ENCODE measurements at regions not wholly inside any gene's neighbourhood (a gene's known extent, or its start where the extent isn't known, plus 50 kb on each side); places are given as distances from the start of the nearest gene placed in this dataset.
"Not testable (repeated sequence)": the region's sequence is repeated elsewhere in the genome, so short reads cannot be mapped to it uniquely, and the experiment has no call there.

- in situ Hi-C loops (cut with HindIII; ENCODE audit: low sequenced_read_pairs) = no loop called here
- DNase-seq (ENCODE audit: low spot score) = no peak
Measured at GRCh38 chr2:57434972-57435371, 611.6 kb upstream of the VRK2 start.

DNA sequence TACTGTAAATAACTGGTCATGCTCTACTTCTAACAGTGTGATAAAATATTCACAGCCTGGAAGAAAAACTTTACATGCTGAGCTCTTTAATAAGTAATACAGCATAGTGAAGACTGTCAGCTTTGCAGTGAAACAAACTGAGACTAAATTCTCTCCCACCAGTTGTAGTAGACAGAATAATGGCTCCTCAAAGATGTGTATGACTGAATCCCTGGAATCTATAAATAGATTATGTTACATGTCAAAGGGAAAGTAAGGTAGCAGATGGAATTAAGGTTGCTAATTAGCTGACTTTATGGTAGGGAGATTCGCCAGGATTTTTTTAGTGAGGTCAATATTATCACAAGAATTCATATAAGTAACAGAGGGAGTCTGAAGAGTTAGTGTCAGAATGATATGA lies 609.5 kb upstream of the VRK2 start:
- in situ Hi-C loops (cut with HindIII; ENCODE audit: low sequenced_read_pairs) = no loop called here
- no peak for DNase-seq (ENCODE audit: low spot score)

DNA sequence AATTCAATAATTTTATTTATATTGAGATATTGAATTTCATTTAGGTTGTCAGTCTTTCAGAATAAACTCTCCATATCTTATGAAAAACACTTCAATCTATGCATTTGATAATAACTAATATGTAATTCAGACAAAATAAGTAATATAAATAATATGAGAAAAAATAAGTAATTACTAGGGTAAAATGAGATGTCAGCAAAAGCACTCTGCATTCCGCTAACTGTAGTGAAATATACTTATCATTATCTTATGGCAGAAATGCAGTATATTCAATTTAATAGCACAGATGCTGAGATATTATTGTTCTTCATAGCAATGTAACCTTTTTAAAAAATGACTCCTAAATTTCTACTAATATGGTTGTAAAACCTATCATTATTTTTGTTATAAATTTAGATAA lies 606.2 kb upstream of the VRK2 start:
- no peak for DNase-seq (ENCODE audit: low spot score)
- in situ Hi-C loops (cut with HindIII; ENCODE audit: low sequenced_read_pairs) = no loop called here

DNA sequence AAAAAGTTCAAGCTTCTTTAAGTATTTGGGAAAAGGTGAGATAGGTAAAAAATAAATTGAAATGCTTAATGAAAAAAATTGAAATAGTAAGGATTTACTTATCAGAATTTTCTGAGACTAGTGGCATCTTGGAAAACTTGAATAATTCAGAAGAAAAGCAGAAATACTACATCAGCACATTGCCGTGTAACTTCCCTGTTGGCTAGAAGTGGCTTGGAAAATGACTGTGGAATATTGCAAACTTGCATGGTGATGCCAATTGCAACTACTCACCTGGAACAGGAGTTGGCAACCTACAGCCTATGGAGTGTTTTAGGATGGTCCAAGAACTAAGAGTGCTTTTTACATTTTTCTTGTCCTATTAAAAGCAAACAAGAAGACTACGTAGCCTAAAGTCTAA lies 603.5 kb upstream of the VRK2 start:
- in situ Hi-C loops (cut with HindIII; ENCODE audit: low sequenced_read_pairs) = no loop called here
- no peak for DNase-seq (ENCODE audit: low spot score)

GRCh38 chr2:57443973-57444521 lies 602.6 kb upstream of the VRK2 start:
- DNase-seq (ENCODE audit: low spot score) = no peak

GRCh38 chr2:57444752-57445430 lies 601.7 kb upstream of the VRK2 start:
- DNase-seq (ENCODE audit: low spot score) = no peak
- in situ Hi-C loops (cut with HindIII; ENCODE audit: low sequenced_read_pairs) = no loop called here

More at GRCh38 chr2:57443973-57444521, 602.6 kb upstream of the VRK2 start:
- in situ Hi-C loops (cut with HindIII; ENCODE audit: low sequenced_read_pairs) = no loop called here

DNA sequence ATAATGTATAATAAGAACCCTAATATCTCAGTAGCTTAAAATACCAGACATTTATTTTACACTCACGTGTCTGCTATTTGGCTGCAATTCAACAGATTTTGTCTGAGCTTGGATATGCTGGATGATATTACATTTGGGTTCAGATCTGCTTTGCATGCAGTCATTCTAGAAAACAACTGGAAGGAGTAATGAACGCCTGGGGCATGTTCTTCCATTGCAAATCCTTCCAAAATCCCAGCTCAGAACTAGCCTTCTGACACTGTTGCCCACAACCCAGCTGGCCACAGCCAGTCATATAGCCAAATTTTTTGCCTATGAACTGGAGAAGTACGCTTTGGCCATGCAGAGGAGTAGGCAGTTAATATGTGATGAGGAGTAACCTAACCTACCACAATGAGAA lies 597.8 kb upstream of the VRK2 start:
- in situ Hi-C loops (cut with HindIII; ENCODE audit: low sequenced_read_pairs) = no loop called here
- DNase-seq (ENCODE audit: low spot score) = no peak

DNA sequence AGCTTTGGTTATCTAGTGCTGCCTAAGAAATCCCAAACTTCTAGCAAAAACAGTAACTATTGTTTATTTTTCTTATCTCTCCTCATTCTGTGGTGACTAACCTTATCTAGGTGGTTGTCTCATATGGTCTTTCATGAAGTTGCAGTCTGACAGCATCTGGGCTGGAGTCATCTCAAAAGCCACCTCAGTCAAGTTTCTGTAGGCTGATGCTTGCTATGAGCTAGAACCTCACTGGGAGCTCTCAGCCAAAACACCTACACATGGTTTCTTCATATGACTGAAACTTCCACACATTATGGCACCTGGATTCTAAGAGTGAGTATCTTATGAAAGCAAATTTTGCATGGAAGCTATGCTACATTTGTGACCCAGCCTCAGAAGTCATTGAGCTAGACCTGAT lies 596.4 kb upstream of the VRK2 start:
- DNase-seq (ENCODE audit: low spot score) = no peak
- in situ Hi-C loops (cut with HindIII; ENCODE audit: low sequenced_read_pairs) = no loop called here

DNA sequence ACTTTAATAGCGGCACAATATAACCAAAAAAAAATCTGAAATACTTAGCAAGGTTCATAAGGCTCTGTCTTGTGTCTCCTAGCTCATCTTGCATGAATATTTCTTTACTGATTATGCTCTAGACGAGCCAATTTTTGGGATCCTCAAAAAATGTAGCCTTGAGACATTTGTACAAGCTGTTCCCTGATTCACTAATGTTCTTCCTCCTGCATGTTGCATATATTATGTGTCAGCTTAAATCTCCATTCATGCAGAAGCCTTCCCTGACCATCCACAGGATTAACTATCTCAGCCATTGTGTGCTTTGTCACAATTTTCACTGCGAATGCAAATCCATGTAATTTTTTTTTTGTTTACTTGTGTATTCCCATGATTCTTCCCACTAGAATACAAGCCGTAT lies 594.0 kb upstream of the VRK2 start:
- in situ Hi-C loops (cut with HindIII; ENCODE audit: low sequenced_read_pairs) = no loop called here
- no peak for DNase-seq (ENCODE audit: low spot score)

- in situ Hi-C loops (cut with HindIII; ENCODE audit: low sequenced_read_pairs) = no loop called here
Measured at GRCh38 chr2:57453945-57454344, 592.7 kb upstream of the VRK2 start.

GRCh38 chr2:57460396-57461276 lies 586.0 kb upstream of the VRK2 start:
- no peak for DNase-seq (ENCODE audit: low spot score)
- in situ Hi-C loops (cut with HindIII; ENCODE audit: low sequenced_read_pairs) = no loop called here

More at GRCh38 chr2:57453945-57454344, 592.7 kb upstream of the VRK2 start:
- no peak for DNase-seq (ENCODE audit: low spot score)

DNA sequence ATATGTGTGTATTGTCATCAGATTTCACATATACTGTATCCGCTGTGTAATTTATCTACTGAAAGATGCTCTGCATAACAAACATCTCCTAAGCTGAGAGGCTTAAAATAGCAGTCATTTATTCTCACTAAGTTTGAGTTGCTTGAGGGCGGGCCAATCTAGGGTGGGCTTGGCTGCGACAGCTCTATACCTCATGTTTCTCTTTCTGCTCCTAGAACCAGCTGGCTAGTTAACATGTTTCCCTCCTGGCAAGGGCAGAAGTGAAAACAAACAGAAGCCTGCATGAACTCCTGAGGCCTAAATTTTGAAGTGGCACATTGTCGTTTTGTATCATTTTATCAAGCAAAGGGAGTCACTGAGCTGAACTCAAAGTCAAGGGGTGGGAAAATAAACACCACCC lies 585.0 kb upstream of the VRK2 start:
- no peak for DNase-seq (ENCODE audit: low spot score)
- in situ Hi-C loops (cut with HindIII; ENCODE audit: low sequenced_read_pairs) = no loop called here

GRCh38 chr2:57465067-57465466 lies 581.5 kb upstream of the VRK2 start:
- in situ Hi-C loops (cut with HindIII; ENCODE audit: low sequenced_read_pairs) = no loop called here
- no peak for DNase-seq (ENCODE audit: low spot score)

DNA sequence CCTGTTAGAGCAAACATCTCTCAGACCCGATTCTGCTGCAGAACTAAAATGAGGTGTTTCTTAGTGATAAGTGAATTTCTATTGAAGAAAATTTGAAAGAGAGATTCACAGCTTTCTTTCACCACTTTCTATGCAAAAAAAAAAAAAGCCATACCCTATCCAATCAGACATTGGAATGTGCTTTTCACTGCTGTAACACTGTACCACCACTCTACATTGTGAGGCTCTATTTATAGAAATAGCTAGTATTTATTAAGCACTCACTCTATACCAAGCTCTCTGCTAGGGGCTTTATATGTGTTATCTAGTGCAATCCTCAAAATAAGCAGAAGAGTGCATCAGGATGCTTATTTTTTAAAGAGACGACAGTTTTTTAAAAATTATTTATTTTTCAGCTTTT lies 580.6 kb upstream of the VRK2 start:
- DNase-seq (ENCODE audit: low spot score) = no peak
- in situ Hi-C loops (cut with HindIII; ENCODE audit: low sequenced_read_pairs) = no loop called here

DNA sequence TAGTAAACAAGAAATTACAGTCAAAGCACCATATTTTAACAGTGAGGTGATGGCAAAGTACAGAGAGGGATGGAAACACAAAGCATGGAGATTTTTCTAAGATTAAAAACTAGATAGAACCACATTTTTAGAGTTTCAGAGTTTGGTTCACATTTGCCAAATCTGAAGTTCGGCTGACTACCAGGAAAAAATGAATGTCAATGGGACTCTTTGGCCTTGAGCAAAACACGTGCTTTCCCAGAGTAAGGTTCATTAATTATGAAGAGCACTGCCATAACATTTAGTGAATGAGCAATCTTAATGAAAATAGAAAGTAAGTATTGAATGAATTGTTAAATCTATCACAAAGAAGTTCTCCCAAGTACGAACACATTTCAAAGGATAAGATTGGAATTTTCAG lies 571.2 kb upstream of the VRK2 start:
- DNase-seq (ENCODE audit: low spot score) = no peak
- in situ Hi-C loops (cut with HindIII; ENCODE audit: low sequenced_read_pairs) = no loop called here

DNA sequence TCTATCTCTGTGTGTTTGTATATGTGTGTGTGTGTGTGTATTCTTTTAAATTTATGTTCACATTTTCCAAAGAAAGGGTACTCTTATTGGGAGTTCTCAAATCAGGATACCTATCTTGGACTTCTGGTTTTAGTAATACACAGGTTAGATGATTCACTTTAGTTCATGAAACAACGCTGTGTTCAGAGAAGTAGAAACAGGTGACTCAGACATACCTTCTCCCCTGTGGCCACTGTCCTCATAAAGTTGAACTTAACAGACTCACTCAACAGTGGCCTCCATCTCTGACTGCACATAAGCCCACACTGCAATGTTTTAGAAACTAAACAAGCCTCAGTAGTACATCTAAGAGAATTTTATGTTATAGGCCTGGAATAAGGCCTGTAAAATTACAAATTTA lies 566.6 kb upstream of the VRK2 start:
- in situ Hi-C loops (cut with HindIII; ENCODE audit: low sequenced_read_pairs) = no loop called here

GRCh38 chr2:57488061-57488460 lies 558.5 kb upstream of the VRK2 start:
- in situ Hi-C loops (cut with HindIII; ENCODE audit: low sequenced_read_pairs) = no loop called here
- DNase-seq (ENCODE audit: low spot score) = no peak

More for the DNA sequence above, 566.6 kb upstream of the VRK2 start:
- no peak for DNase-seq (ENCODE audit: low spot score)

GRCh38 chr2:57490741-57491140 lies 555.9 kb upstream of the VRK2 start:
- in situ Hi-C loops (cut with HindIII; ENCODE audit: low sequenced_read_pairs) = no loop called here
- no peak for DNase-seq (ENCODE audit: low spot score)

GRCh38 chr2:57491213-57491612 lies 555.4 kb upstream of the VRK2 start:
- DNase-seq (ENCODE audit: low spot score) = no peak
- in situ Hi-C loops (cut with HindIII; ENCODE audit: low sequenced_read_pairs) = no loop called here

DNA sequence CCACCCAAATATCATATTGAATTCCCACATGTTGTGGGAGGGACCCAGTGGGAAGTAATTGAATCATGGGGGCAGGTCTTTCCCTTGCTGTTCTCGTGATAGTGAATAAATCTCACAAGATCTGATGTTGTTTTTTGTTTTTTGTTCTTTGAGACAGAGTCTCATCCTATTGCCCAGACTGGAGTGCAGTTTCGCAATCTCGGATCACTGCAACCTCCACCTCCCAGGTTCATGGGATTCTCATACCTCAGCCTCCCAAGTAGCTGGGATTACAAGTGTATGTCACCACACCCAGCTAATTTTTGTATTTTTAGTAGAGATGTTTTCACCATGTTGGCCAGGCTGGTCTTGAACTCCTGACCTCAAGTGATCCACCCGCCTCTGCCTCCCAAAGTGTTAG lies 552.6 kb upstream of the VRK2 start:
- DNase-seq (ENCODE audit: low spot score); in situ Hi-C loops (cut with HindIII; ENCODE audit: low sequenced_read_pairs): not testable (repeated sequence)
